Esophagus muscularis mucosa (tissue), 3 donors: ENCODE measurements at regions not wholly inside any gene's neighbourhood (a gene's known extent, or its start where the extent isn't known, plus 50 kb on each side); places are given as distances from the start of the nearest gene placed in this dataset.

Experiments
- CTCF ChIP-seq, 3 experiments: fragments of 200-600 bp in 2 of 3; fragments of 450-650 bp in 1 of 3; sonication (generic) in 2 of 3; IDR thresholded peaks; one replicate each; pipeline ENCODE4 v1.5.1; 2017 to 2019; ENCODE audit warnings: antibody characterized with exemption in 3 of 3, mild to moderate bottlenecking in 2 of 3, moderate library complexity in 1 of 3
- POLR2A ChIP-seq: fragments of 450-650 bp; IDR thresholded peaks from one replicate; pipeline ENCODE4 v1.6.1; 2017; ENCODE audit warnings: antibody characterized with exemption, moderate library complexity, mild to moderate bottlenecking, low read depth

GRCh38 chr9:87786423-87786822 lies 60.5 kb downstream of the CTSL start:
- TF ChIP-seq CTCF (IDR thresholded peaks at IDR 0.05) = no peak
- TF ChIP-seq POLR2A = no peak
